PC-3 (cell line): ENCODE measurements at regions not wholly inside any gene's neighbourhood (a gene's known extent, or its start where the extent isn't known, plus 50 kb on each side); places are given as distances from the start of the nearest gene placed in this dataset.

ENCODE experiments used
- EZH2 ChIP-seq: fragments of 300-600 bp; sonication (generic); IDR thresholded peaks from one replicate; pipeline ENCODE4 v1.6.1; 2017; ENCODE audit warnings: antibody characterized with exemption, mild to moderate bottlenecking, low read length; ENCODE audit not compliant: unreplicated experiment
- TF ChIP-seq, protein P1 (sequence below): fragments of 300-600 bp; sonication (generic); conservative IDR thresholded peaks from 2 replicates; pipeline ENCODE4 v1.5.1; 2017; ENCODE audit warnings: antibody characterized with exemption, low read depth, mild to moderate bottlenecking, low read length

DNA sequence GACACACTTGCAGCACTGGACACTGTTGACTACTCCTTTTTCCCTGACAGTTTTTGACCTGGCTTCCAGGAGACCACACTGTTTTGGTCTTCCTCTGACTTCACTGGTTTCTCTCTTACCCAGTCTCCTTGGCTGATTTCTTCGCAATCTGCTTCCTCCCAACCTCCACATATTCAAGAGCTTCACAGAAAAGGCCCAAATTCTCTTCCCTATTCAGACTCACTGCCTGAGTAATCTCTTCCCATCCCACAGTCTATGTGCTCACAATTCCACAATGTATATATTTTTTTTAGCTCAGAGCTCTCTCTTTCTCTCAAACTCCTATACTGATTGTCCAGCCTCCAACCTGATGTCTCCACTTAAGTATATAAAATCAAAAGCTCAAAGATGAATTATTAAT is 115.4 kb downstream of the SINHCAF start:
- TF ChIP-seq, protein P1, sequence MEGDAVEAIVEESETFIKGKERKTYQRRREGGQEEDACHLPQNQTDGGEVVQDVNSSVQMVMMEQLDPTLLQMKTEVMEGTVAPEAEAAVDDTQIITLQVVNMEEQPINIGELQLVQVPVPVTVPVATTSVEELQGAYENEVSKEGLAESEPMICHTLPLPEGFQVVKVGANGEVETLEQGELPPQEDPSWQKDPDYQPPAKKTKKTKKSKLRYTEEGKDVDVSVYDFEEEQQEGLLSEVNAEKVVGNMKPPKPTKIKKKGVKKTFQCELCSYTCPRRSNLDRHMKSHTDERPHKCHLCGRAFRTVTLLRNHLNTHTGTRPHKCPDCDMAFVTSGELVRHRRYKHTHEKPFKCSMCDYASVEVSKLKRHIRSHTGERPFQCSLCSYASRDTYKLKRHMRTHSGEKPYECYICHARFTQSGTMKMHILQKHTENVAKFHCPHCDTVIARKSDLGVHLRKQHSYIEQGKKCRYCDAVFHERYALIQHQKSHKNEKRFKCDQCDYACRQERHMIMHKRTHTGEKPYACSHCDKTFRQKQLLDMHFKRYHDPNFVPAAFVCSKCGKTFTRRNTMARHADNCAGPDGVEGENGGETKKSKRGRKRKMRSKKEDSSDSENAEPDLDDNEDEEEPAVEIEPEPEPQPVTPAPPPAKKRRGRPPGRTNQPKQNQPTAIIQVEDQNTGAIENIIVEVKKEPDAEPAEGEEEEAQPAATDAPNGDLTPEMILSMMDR, result no peak
- TF ChIP-seq EZH2, result no peak
